Posterior vena cava (tissue), 2 donors: ENCODE measurements at regions not wholly inside any gene's neighbourhood (a gene's known extent, or its start where the extent isn't known, plus 50 kb on each side); places are given as distances from the start of the nearest gene placed in this dataset.

ENCODE experiments used
- DNase-seq: peaks from one replicate; pipeline ENCODE4 v3.0.0-alpha.2; 2020; ENCODE audit warnings: low spot score
- intact Hi-C, 2 donors: fragments of 100-400 bp; cut with DNase I; formaldehyde crosslinking; loops; one replicate each; pipeline versions ENCODE4 v1.14.1 to v1.14.2; 2022 to 2023
- donor health status: DM: yes; HTN: yes; CAD: no.
- donor health status: DM: yes; HTN: yes; CAD: no.

DNA sequence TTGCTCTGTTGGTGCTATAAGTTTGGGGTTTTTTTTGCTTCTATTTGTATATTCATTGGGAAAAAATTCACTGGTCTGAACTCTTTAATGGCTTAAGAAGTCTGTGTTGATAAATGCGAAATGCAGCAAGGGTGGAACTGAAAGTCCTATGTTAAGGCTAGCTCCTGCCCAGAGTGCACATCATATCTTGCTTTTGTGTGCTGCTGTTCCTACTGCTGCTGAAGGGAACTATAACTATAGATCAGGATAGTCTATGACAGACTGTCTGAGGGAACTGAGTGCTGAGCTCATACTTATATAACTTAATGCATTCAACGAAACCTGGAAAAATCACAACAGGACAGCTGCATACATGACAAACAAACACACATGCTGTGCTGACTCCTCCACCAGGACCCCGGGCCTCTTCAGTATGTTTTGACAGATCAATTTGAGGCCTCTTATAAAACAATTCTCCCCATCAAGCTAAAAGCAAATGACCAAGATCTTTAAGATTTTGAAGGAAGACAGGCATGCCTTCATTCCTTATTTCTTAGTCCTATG lies 1031.5 kb upstream of the ADGRL2 start:
- DNase-seq, result no peak
- intact Hi-C loops, result no loop called here

DNA sequence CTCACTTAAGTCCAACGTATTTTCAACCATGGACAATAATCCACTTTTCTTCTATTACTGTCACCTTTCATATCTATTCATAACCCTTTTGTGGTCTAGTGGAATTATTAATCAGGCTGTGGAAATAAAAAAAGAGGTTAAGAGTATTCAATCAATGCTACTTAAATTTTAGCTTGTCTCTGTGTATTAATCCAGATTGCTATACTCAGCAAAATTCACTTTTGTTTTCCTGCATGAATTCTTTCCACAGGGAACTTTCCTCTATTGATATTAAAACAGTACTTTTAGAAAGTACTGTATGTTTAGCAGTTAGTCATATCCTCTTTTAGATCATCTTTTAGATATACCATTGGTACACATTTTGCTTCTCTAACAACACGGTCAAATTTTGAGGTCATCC lies 1033.0 kb upstream of the ADGRL2 start:
- intact Hi-C loops, result no loop called here
- no peak for DNase-seq

DNA sequence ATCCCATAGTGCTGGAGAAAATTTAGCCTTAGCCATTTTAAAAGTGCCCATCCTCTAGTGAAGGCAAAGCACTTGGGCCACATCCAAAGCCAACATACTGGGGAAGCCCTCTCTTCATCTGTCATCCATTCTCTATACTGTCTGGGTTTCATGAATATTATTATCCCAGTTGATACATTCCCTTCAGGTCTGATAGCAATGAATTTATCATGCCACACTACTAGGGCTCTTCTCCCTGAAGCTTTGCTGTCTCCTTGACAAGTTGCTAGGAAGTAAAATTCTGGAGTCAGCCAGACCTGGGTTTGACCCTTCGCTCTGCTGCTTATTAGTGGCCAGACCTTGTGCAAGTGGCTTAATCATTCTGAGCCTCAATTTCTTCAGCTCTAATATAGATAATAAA lies 1041.4 kb upstream of the ADGRL2 start:
- intact Hi-C loops, result no loop called here
- no peak for DNase-seq

DNA sequence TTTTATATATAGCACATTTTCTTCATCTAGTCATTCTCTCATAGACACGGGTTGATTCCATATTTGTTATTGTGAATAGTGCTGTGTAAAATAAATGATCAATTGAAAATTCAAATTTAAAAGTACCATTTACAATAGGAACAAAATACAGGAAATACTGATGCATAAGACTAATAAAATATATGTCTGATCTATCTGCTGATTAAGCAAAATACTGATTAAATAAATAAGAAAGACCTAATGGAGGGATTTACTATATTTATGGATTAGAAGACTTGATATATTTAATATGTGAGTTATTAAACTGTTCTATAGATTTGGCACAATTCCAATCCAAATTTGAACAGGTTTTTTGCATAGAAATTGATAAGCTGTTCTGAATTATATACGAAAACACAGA lies 1044.8 kb upstream of the ADGRL2 start:
- intact Hi-C loops, result no loop called here
- DNase-seq, result no peak

DNA sequence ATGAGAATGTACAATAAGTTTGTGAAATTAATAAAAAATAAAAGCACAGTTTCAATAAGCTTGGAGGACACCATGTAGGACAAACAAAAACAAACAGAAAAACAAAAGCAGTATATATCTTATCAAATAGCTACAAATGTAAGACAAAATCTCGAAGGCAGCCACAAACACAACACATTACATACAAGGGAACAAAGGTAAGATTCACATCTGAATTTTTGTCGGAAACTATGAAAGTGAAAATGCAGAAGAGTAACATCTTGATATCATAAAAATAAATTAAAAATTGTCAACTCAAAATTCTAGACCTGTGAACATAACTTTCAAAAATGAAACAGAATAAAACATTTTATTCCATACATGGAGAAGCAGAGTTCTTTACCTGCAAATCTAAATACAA lies 1049.5 kb upstream of the ADGRL2 start:
- intact Hi-C loops, result no loop called here
- no peak for DNase-seq

DNA sequence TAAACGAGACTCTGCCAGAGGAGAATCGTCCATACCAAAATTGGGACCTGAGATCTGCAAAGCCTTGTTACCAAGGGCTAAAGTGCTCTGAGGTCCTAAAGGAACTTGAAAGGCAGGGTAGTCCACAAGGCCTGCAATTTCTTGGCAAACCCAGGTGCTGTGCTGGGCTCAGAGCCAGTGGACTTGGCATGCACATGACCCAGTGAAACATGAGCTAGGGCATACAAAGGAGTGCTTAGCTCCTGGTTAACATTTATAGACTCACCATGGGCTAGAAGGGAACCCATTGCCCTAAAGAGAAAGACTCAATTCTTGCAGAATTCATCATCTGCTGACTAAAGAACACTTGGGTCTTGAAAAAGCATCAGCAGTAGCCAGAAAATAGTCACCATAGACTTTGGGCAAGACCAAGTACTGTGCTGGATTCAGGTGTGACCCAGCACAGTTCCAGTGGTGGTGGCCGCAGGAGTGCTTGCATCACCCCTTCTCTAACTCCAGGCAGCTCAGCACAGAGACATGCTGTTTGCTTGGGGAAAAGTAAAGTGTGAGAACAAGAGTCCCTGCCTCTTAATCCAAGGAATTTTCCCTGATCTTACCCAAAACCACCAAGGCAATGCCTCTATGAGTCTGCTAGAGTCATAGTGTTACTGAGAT lies 1069.4 kb upstream of the ADGRL2 start:
- no peak for DNase-seq
- intact Hi-C loops, result no loop called here

DNA sequence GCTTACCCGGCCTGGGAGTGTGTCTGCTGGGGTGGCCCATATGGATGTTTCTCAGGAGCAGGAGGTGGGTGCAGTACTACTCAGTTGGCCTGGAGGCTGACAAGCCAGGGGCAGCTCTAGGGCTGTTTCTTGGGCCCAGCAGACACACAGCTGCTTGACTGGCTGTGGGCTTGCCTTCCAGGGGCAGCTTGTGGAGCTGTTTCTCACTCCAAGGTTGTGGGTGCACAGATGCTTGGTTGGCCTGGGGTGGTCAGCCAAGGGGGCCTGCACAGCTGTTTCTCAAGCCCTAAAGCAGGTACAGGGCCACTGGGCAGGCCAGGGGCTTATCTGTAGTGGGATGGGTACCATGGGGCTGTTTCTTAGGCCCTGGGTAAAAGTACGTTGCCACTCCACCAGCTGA lies 1078.1 kb upstream of the ADGRL2 start:
- intact Hi-C loops, result loop anchor here in 1 of 2 donors (2.0 kb wide), 1 partner anchor 48 kb away; no protein-coding TSS in a partner anchor
- no peak for DNase-seq

DNA sequence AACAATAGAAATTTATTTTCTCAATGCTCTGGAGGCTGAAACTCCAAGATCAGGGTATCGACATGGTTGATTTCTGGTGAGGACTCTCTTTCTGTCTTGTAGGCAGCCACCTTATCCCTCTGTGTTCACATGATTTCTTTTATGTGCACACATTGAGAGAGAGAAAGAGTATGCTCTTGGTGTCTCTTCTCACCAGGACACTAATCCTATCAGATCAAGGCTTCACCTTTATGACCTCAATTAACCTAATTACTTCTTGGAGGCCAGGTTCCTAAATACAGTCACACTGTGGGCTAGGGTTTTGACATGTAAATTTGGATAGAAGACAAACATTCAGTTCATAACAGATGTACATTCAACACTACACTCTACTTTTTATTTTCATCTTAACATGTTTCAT lies 1094.2 kb upstream of the ADGRL2 start:
- intact Hi-C loops, result no loop called here
- no peak for DNase-seq

DNA sequence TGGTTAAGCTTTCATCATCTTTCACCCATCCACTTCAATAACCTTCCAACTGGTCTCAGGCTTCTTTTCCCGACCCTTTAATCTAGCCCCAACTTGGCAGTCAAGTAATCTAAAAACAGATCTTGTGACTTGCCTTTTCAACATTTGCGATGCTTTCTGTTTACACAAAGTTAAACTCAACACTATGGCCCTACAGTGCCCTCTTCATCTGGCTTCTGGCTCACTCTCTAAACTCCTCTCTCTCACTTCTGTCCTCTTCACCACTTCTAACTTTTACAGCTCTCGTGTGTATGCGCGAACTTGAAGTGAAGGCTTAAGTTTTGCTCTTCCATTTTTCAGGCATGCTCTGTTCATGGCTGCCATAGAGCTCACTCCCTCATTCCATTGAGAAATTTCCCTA lies 1122.3 kb upstream of the ADGRL2 start:
- intact Hi-C loops, result no loop called here
- DNase-seq, result no peak

DNA sequence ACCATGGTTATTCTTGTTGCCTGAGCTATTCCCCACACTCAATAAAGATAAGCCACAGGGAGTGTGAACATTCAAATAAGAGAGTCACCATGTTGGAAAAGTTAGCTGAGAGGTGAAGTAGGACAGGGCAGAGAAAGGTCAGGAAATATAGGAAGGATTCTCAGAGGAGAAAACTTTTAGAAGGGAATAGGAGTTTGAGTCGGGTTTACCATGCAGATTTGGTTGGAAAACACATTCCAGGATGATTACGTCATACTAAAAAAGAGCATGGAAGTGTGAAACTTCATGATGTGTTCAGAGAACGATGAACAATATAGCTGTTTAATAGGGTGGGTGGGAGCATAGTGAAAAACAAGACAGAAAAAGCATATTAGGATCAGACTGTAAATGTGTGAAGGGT lies 1125.3 kb upstream of the ADGRL2 start:
- intact Hi-C loops, result loop anchor here in 1 of 2 donors (2.0 kb wide), 1 partner anchor 47 kb away; no protein-coding TSS in a partner anchor
- no peak for DNase-seq

DNA sequence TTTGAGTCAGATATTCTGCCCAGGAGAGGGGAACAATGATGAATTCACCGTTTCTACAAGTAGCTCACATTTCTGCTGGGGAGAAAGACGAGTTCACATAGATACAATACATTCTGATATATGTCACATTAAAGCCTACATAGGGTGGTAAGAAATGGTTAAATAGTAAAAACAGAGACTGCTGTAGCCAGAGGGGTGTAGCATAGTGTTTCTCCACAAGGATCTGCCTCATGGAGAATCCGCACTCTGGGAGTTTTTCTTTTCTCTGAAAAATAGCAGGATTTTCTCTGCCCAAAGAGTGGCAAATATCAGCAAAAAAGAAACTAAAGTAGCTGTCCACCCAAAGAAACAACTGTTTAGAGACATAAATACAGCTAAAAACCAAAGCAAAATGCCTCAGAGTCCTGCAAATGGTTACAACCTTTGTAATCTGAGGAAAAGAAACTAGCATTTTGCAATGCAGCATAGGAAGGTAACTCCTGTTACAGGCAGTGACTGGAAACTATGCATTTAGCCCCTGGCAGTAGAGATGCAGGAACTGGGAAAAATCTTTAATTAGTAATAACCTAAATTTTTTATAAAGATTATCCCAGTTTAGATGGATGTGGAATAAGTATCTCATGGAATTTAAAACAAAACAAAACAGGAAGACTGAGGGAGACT lies 1126.7 kb upstream of the ADGRL2 start:
- no peak for DNase-seq
- intact Hi-C loops, result loop anchor here in 1 of 2 donors (2.0 kb wide), 1 partner anchor 49 kb away; no protein-coding TSS in a partner anchor

DNA sequence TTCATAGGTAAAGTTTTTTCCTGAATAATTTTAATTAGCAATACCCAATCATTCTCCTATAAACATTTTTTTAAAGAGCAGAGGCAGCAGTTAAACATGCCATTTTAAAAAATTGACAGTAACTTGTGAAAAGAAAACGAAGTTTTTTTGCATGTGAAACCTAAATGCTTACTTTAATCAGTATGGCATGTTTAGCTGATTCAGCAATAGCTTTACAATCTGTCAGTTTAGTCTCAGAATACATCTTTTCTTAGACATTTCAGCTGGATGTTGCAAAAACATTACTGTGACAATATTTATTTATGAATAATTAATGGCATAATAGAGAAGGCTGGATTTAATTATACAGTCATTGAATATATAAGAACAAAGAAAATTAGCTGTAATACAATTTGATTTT lies 1132.4 kb upstream of the ADGRL2 start:
- DNase-seq, result no peak
- intact Hi-C loops, result no loop called here

DNA sequence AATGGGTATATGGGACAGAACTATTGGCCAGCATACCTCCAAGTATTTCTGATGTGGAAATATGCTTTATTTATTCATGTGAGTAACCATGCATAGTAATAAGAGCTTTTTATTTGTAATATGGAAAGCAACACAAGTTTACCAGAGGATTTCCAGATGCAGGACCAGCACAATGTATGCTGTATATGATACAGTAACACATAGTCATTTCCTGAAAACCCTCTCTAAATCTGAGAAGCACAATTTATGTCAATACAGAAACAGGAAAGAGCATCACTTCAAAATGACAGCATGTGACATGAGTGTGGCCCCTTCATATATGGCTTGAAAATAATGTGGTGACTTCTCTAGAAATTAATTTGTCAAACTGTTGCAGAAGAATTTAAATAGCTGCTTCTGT lies 1134.7 kb upstream of the ADGRL2 start:
- intact Hi-C loops, result no loop called here
- no peak for DNase-seq

DNA sequence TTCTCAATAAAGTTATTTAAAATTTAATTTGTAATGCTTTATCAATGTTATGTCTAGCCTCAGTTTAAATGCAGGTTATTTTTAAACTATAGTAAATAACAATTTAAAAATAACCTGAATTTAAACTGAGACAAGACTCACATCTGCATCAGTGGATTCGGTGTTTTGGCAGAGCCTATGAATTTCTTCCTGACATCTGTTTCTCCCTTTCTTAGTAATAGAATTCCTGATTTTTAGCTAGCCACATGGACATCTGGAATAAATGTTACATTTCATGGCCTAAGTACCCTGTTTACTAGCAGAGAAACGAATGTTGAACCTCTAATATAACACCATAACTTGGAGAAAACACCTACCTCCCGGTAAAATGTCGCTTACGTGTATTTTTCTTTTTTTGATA lies 1141.6 kb upstream of the ADGRL2 start:
- no peak for DNase-seq
- intact Hi-C loops, result no loop called here

DNA sequence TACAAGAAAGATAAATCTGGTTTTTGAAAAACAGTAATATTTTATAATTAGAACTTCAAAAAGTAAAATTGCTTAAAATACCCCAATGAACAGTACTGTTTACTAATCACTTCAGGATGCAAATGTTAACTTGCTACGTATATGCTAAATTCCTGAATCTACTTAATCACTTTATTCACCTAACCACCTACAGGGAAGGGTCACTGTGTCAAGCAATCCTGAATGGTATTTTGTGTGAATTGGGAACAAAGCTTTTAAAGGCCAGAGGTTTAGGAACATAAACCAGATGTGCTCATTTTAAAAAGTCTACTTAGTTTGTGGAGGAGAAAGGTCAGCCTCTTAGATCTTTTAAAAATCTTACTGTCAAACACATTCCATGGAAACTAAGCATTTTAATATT lies 1143.0 kb upstream of the ADGRL2 start:
- no peak for DNase-seq
- intact Hi-C loops, result no loop called here

DNA sequence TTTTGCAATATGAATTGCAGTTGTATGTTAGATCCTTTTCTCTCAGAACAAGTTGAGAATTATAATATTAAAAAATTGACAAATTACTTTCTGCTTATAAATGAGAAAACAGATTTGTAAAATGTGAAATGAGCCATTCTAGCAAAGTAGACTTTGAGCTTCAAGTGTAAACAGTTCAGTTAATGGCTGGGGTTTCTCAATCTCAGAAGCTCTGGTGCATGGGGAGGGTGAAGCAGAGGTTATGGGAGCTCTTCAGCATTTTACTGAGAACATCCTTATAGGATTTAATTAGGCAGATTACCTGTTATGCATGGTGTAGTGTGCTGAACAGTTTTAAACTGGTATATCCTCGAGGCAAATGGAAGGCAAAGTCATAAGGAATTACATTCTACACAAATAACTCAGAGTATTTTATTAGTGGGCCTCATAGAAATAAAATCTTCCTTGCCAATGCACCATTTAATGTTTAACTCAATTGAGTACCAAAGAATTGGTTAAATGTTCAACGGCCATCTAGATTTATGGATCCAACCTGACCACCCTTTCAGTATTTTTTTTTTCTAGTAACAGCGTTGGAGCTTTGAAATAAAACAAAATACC lies 1143.6 kb upstream of the ADGRL2 start:
- no peak for DNase-seq
- intact Hi-C loops, result no loop called here

DNA sequence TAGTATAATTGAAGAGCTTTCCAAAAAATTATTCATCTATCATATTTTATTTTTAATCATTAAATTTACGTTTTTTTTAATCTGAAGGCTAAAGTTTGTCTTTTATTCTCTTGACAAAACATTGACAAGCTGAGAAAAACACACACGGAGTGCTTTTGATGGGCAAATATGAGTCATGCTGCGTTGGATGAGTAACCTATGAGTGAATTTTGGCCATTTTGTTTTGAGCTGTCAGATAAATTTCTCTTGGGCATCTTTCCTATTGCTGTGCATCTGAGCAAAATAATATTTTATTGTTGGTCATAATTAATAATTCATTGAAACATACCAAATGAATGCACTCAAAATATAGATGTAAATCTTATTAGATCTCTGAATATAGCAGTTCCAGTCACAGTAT lies 1144.1 kb upstream of the ADGRL2 start:
- DNase-seq, result no peak
- intact Hi-C loops, result no loop called here

DNA sequence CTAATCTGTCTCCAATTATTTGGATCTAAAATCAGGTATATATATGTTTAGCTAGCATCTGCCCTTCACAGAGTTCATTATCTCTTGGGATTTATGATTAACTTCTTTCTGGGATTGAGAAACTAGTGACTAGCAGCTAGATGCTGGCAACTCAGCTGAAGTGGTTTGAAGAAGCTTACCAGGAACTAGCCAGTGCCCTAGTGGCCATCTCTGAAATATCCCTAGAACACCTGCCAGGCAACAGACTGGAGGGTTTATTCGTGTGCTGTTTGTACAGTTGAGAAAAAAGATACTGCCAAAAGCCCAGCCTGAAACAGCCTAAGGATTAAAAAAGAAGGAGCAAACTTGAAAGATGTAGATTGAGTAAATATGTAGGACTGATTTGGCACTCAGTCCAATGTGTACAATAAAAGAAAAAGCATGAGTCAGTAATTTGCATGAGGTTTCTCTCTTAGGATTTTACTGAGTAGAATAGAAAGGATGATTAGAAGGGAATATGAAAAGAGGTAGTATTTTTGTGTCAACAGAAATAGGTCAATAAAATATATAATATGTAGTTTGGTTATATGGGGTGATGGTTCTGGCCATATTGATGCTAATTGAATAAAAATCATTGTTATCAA lies 1144.6 kb upstream of the ADGRL2 start:
- intact Hi-C loops, result no loop called here
- no peak for DNase-seq

DNA sequence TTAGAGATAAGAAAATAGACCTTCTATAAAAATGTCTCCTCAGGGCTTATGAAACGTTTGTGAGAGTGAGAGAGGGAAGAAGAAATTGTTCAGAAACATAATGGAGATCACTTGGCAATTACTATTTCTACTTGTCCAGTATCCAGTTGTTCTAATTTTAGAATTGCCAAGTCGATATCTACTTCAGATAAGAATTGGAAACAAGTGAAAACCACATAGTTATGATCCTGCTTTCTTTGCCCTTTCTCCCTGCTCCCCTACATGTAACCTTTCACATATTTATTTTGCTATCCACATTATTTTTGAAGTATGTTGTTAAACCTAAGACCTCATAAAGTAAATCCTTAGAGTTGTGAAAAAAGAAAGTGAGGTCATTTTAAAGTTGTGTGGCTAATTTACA lies 1154.7 kb upstream of the ADGRL2 start:
- intact Hi-C loops, result no loop called here
- no peak for DNase-seq

DNA sequence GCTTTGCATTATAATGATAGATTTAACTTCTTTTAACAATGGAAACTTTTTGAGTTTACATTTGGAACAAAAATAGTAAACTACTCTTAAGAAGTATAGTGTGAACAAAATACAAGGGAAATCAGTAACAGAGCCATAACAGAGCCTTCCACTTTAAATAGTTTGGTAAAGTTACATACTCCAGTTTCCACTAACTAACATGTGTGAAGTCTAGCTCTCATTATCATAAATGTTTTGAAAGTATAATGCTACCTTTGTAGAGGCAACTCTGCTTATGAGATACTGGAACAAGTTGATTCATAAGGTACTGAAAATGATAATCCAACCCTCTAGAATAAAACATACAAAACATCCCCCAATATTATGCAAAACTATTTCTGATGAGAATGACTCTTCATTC lies 1155.1 kb upstream of the ADGRL2 start:
- intact Hi-C loops, result no loop called here
- DNase-seq, result no peak
